H1 (cell line): ENCODE measurements at regions not wholly inside any gene's neighbourhood (a gene's known extent, or its start where the extent isn't known, plus 50 kb on each side); places are given as distances from the start of the nearest gene placed in this dataset.

Experiments
- POU5F1 ChIP-seq: IDR thresholded peaks from 2 replicates; pipeline ENCODE4 v1.6.1; 2011; ENCODE audit warnings: low read depth, mild to moderate bottlenecking, low read length, moderate library complexity
- SIN3A ChIP-seq, 2 experiments: IDR thresholded peaks in 1 of 2; conservative IDR thresholded peaks in 1 of 2; 2 replicates each; pipeline ENCODE4 v1.6.1; 2011 to 2012; ENCODE audit warnings: low read length in 2 of 2, improper control_type of control experiment in 1 of 2, low read depth in 1 of 2, mild to moderate bottlenecking in 1 of 2

DNA sequence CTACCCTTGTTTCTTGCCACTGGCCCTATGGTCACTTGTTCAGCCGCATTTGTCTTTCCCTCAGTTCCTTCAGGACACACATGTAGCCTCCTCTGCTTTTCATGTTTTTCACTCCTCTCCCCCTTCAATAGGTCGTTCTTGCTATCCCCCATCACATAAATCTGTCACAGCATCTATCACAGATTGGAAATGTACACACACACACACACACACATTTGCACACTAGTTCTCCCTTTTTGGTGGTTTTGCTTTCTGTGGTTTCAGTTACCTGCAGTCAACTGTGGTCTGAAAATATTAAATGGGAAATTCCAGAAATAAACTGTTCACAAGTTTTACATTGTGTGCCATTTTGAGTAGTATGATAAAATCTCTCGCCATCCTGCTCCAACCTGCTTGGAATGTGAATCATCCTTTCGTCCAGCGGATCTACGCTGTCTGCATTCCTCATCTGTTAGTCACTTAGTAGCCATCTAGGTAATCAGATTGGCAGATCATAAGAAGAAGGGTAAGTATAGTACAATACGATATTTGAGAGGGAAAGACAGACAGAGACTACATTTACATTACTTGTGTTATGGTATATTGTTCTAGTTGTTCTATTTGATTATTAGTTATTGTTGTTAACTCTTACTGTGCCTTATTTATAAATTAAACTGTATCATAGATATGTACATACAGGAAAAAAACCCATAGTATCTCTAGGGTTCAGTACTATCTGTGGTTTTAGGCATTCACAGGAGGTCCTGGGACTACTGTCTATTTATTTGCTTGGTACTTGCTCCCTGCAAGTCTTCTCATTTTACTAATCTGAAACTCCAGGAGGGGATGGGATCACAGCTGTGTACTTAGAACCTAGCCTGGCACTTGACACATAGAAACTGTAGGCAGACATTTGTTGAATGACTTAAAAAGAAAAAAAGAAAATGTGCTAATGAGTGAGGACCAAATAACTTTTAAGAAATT lies 86.1 kb upstream of the PNPT1 start (continued):
- TF ChIP-seq SIN3A (conservative IDR thresholded peaks at IDR 0.05 in 1 of 2, IDR thresholded peaks at IDR 0.05 in 1 of 2; ENCODE audit: low read depth in 1 of 2, low read length in 2 of 2) (no peak), POU5F1 (no peak)
